ENCODE measurements at regions not wholly inside any gene's neighbourhood (a gene's known extent, or its start where the extent isn't known, plus 50 kb on each side); places are given as distances from the start of the nearest gene placed in this dataset.

GRCh38 chr16:60200161-60200560 is 1466.0 kb upstream of the GOT2 start:
- no peak for TF ChIP-seq ZNF79 (CRISPR knock-in tag; IDR thresholded peaks at IDR 0.05; ENCODE audit: low read depth)
- TF ChIP-seq POLR2AphosphoS5 (IDR thresholded peaks at IDR 0.05; ENCODE audit: control insufficient read depth, insufficient read depth, low read depth, low read length), result no peak
- TF ChIP-seq GABPA (tag; conservative IDR thresholded peaks at IDR 0.05; ENCODE audit: low read depth), result no peak
- TF ChIP-seq ATF2 (CRISPR knock-in tag; IDR thresholded peaks at IDR 0.05), result no peak
- TF ChIP-seq TCF7 (IDR thresholded peaks at IDR 0.05; ENCODE audit: borderline replicate concordance), result no peak
- TF ChIP-seq ZMIZ1 (IDR thresholded peaks at IDR 0.05; ENCODE audit: low read depth in 2 of 2, low read length in 2 of 2), result no peak
- no peak for TF ChIP-seq ELF2 (CRISPR knock-in tag; IDR thresholded peaks at IDR 0.05)
- TF ChIP-seq HDAC1 (IDR thresholded peaks at IDR 0.05), result no peak
